DOHH2 (cell line): ENCODE measurements at regions not wholly inside any gene's neighbourhood (a gene's known extent, or its start where the extent isn't known, plus 50 kb on each side); places are given as distances from the start of the nearest gene placed in this dataset.

Experiments
- H3F3A ChIP-seq: fragments of 200-600 bp; sonication (generic), shearing (Covaris generic); 2 replicates; pipeline ENCODE4 v1.6.0; 2016; ENCODE audit warnings: antibody characterized with exemption, mild to moderate bottlenecking; ENCODE audit not compliant: control insufficient read depth, insufficient read depth
- H3K27ac ChIP-seq: fragments of 200-600 bp; sonication (generic); 2 replicates; pipeline ENCODE4 v1.5.1; 2014; ENCODE audit warnings: low read depth, mild to moderate bottlenecking, low read length, moderate library complexity
- H3K27me3 ChIP-seq: fragments of 200-600 bp; sonication (generic); 2 replicates; pipeline ENCODE4 v1.6.1; 2014; ENCODE audit warnings: mild to moderate bottlenecking, low read length, mixed read lengths; ENCODE audit not compliant: control insufficient read depth
- H3K36me3 ChIP-seq: fragments of 200-600 bp; sonication (generic); 2 replicates; pipeline ENCODE4 v1.6.1; 2014; ENCODE audit warnings: mild to moderate bottlenecking, low read length, moderate library complexity, mixed read lengths; ENCODE audit not compliant: control insufficient read depth
- H3K4me1 ChIP-seq: fragments of 200-600 bp; sonication (generic); 2 replicates; pipeline ENCODE4 v1.6.1; 2014; ENCODE audit warnings: mild to moderate bottlenecking, low read length, mixed read lengths; ENCODE audit not compliant: control insufficient read depth
- H3K4me2 ChIP-seq: fragments of 200-600 bp; sonication (generic); 2 replicates; pipeline ENCODE4 v1.6.0; 2014; ENCODE audit warnings: mild to moderate bottlenecking, low read length, moderate library complexity
- H3K4me3 ChIP-seq: fragments of 200-600 bp; sonication (generic); 2 replicates; pipeline ENCODE4 v1.5.1; 2014; ENCODE audit warnings: mild to moderate bottlenecking, low read length, mixed read lengths
- H3K79me2 ChIP-seq: fragments of 200-600 bp; sonication (generic); 2 replicates; pipeline ENCODE4 v1.6.1; 2014; ENCODE audit warnings: mild to moderate bottlenecking, low read length, mixed read lengths; ENCODE audit not compliant: control insufficient read depth
- H3K9me2 ChIP-seq: fragments of 200-600 bp; sonication (generic); replicated peaks from 2 replicates; pipeline ENCODE4 v1.6.1; 2014; ENCODE audit warnings: mild to moderate bottlenecking, low read length, mixed read lengths; ENCODE audit not compliant: control insufficient read depth
- H3K9me3 ChIP-seq: fragments of 200-600 bp; sonication (generic); 2 replicates; pipeline ENCODE4 v1.6.1; 2014; ENCODE audit warnings: antibody characterized with exemption, low read length, mixed read lengths; ENCODE audit not compliant: control insufficient read depth, insufficient read depth
- H4K20me1 ChIP-seq: fragments of 200-600 bp; sonication (generic); 2 replicates; pipeline ENCODE4 v1.6.0; 2014; ENCODE audit warnings: low read depth, mild to moderate bottlenecking, antibody characterized with exemption, low read length, moderate library complexity; ENCODE audit not compliant: control insufficient read depth, insufficient read depth
- CTCF ChIP-seq: fragments of 200-600 bp; sonication (generic); IDR thresholded peaks from one replicate; pipeline ENCODE4 v1.5.1; 2014; ENCODE audit warnings: antibody characterized with exemption, mild to moderate bottlenecking, low read depth, low read length; ENCODE audit not compliant: poor library complexity, severe bottlenecking
- EZH2phosphoT487 ChIP-seq: fragments of 200-600 bp; sonication (generic); IDR thresholded peaks from 2 replicates; pipeline ENCODE4 v1.6.1; 2017; ENCODE audit warnings: borderline replicate concordance, mild to moderate bottlenecking, antibody characterized with exemption, low read length, moderate library complexity, mixed read lengths

GRCh38 chr5:105501315-105501714 is 1938.7 kb upstream of the NUDT12 start:
- no peaks in the 10 kb centered on the region for H3F3A ChIP-seq
- H3K9me3 ChIP-seq = no peaks in the 10 kb centered on the region
- no peaks in the 10 kb centered on the region for H3K27me3 ChIP-seq
- H4K20me1 ChIP-seq = no peaks in the 10 kb centered on the region
- no peaks in the 10 kb centered on the region for H3K36me3 ChIP-seq
- TF ChIP-seq CTCF (no peak), EZH2phosphoT487 (no peak)
- H3K9me2 ChIP-seq = no peaks in the 10 kb centered on the region
- H3K79me2 ChIP-seq = no peaks in the 10 kb centered on the region
- no peak overlapping the region for H3K27ac ChIP-seq
- no peak overlapping the region for H3K4me2 ChIP-seq
- no peaks in the 10 kb centered on the region for H3K4me1 ChIP-seq
- H3K4me3 ChIP-seq = no peak overlapping the region

GRCh38 chr5:105475401-105475800 is 1912.8 kb upstream of the NUDT12 start:
- Histone ChIP-seq H4K20me1 (no peaks in the 10 kb centered on the region), H3K9me3 (no peaks in the 10 kb centered on the region; the same call in 1 of the 2 replicates), H3K4me1 (no peaks in the 10 kb centered on the region), H3K4me3 (no peak overlapping the region), H3K79me2 (no peaks in the 10 kb centered on the region), H3K36me3 (no peaks in the 10 kb centered on the region), H3K4me2 (no peak overlapping the region), H3K27ac (no peak overlapping the region), H3F3A (no peaks in the 10 kb centered on the region), H3K9me2 (no peaks in the 10 kb centered on the region), H3K27me3 (no peaks in the 10 kb centered on the region)
- no peak for TF ChIP-seq EZH2phosphoT487
- TF ChIP-seq CTCF = no peak

- no peaks in the 10 kb centered on the region for H3K27me3 ChIP-seq
- H3K4me2 ChIP-seq = no peak overlapping the region
- no peaks in the 10 kb centered on the region for H3F3A ChIP-seq
- H3K36me3 ChIP-seq = no peaks in the 10 kb centered on the region
- H3K9me2 ChIP-seq = no peaks in the 10 kb centered on the region
- TF ChIP-seq CTCF = no peak
- no peak for TF ChIP-seq EZH2phosphoT487
- H4K20me1 ChIP-seq = no peaks in the 10 kb centered on the region
- no peak overlapping the region for H3K4me3 ChIP-seq
- no peaks in the 10 kb centered on the region for H3K4me1 ChIP-seq
- H3K79me2 ChIP-seq = no peaks in the 10 kb centered on the region
- no peak overlapping the region for H3K27ac ChIP-seq
- peaks cover 19% of the 10 kb centered on the region; the same call in 1 of the 2 replicates for H3K9me3 ChIP-seq
Observed at GRCh38 chr5:105462377-105462776, 1899.8 kb upstream of the NUDT12 start.
